ENCODE measurements at regions not wholly inside any gene's neighbourhood (a gene's known extent, or its start where the extent isn't known, plus 50 kb on each side); places are given as distances from the start of the nearest gene placed in this dataset.

- TF ChIP-seq CTCF (IDR thresholded peaks at IDR 0.05; ENCODE audit: insufficient read depth, low read length), result no peak
- DNase-seq (ENCODE audit: low read depth), result no peak
- H3K4me3 ChIP-seq (ENCODE audit: low read depth, low read length), result no peak overlapping the region
These were observed 116.7 kb downstream of the SNAPC1 start for GRCh38 chr14:61878931-61879330.

- no peak for DNase-seq (ENCODE audit: low read depth)
- no peak overlapping the region for H3K4me3 ChIP-seq (ENCODE audit: low read depth, low read length)
- TF ChIP-seq CTCF (IDR thresholded peaks at IDR 0.05; ENCODE audit: insufficient read depth, low read length), result no peak
These were observed 118.8 kb downstream of the SNAPC1 start for GRCh38 chr14:61881046-61881445.

- TF ChIP-seq CTCF (IDR thresholded peaks at IDR 0.05; ENCODE audit: insufficient read depth, low read length), result no peak
- no peak overlapping the region for H3K4me3 ChIP-seq (ENCODE audit: low read depth, low read length)
- DNase-seq (ENCODE audit: low read depth), result no peak
These were observed 122.5 kb downstream of the SNAPC1 start for GRCh38 chr14:61884711-61885110.

- no peak overlapping the region for H3K4me3 ChIP-seq (ENCODE audit: low read depth, low read length)
- TF ChIP-seq CTCF (IDR thresholded peaks at IDR 0.05; ENCODE audit: insufficient read depth, low read length), result no peak
- no peak for DNase-seq (ENCODE audit: low read depth)
These were observed 123.2 kb downstream of the SNAPC1 start for GRCh38 chr14:61885203-61885961.

- no peak for DNase-seq (ENCODE audit: low read depth)
These were observed 125.4 kb downstream of the SNAPC1 start for GRCh38 chr14:61887628-61888027.

GRCh38 chr14:61889914-61890351, 127.7 kb downstream of the SNAPC1 start:
- no peak for TF ChIP-seq CTCF (IDR thresholded peaks at IDR 0.05; ENCODE audit: insufficient read depth, low read length)
- no peak overlapping the region for H3K4me3 ChIP-seq (ENCODE audit: low read depth, low read length)
- no peak for DNase-seq (ENCODE audit: low read depth)

More at GRCh38 chr14:61887628-61888027, 125.4 kb downstream of the SNAPC1 start:
- no peak for TF ChIP-seq CTCF (IDR thresholded peaks at IDR 0.05; ENCODE audit: insufficient read depth, low read length)
- no peak overlapping the region for H3K4me3 ChIP-seq (ENCODE audit: low read depth, low read length)

GRCh38 chr14:61891170-61891569, 128.9 kb downstream of the SNAPC1 start:
- H3K4me3 ChIP-seq (ENCODE audit: low read depth, low read length), result no peak overlapping the region
- TF ChIP-seq CTCF (IDR thresholded peaks at IDR 0.05; ENCODE audit: insufficient read depth, low read length), result no peak
- peak; percentile 2 for DNase-seq (ENCODE audit: low read depth)

Data from fibroblast of the aortic adventitia (primary cell).